Caco-2 (cell line): ENCODE measurements at regions not wholly inside any gene's neighbourhood (a gene's known extent, or its start where the extent isn't known, plus 50 kb on each side); places are given as distances from the start of the nearest gene placed in this dataset.

Experiments used
- BruUV-seq: library from RNA; stranded (reverse); fragments of 400-500 nt; replicated peaks from 2 replicates; lab custom pipeline; 2021; lab: Mats Ljungman, UMichigan
- CTCF ChIA-PET: fragments of 300-600 bp; sonication (Branson Sonifier 250); formaldehyde crosslinking; loops from one replicate; lab custom pipeline; 2022; ENCODE audit warnings: antibody characterized with exemption; lab: Charles Lee
- POLR2A ChIA-PET: fragments of 300-600 bp; sonication (Branson Sonifier 250); formaldehyde crosslinking; loops from one replicate; lab custom pipeline; 2022; ENCODE audit warnings: antibody characterized with exemption; lab: Charles Lee
- DNase-seq, 2 experiments: peaks; one replicate each; pipeline versions ENCODE4 v3.0.0 to v3.0.0-alpha.2; 2020 to 2022
- H3K27me3 ChIP-seq: replicated peaks from 2 replicates; pipeline ENCODE4 v1.6.0; 2011; ENCODE audit warnings: low read length; ENCODE audit not compliant: control insufficient read depth, insufficient read depth
- H3K36me3 ChIP-seq: 2 replicates; pipeline ENCODE4 v1.5.1; 2011; ENCODE audit warnings: low read length; ENCODE audit not compliant: control insufficient read depth, insufficient read depth
- H3K4me1 ChIP-seq: fragments of 250-450 bp; sonication (Bioruptor Pico); 2 replicates; pipeline ENCODE4 v1.5.1; 2020; ENCODE audit warnings: mild to moderate bottlenecking
- H3K4me3 ChIP-seq: 2 replicates; pipeline ENCODE4 v1.5.1; 2011; ENCODE audit warnings: low read depth, mild to moderate bottlenecking, control low read depth, low read length
- H3K9me3 ChIP-seq: fragments of 250-450 bp; sonication (Bioruptor Pico); 2 replicates; pipeline ENCODE4 v1.5.1; 2020; ENCODE audit warnings: mild to moderate bottlenecking, moderate library complexity
- H3K27ac Mint-ChIP-seq: one replicate; pipeline ENCODE4 v1.8.0; 2022; ENCODE audit warnings: mixed read lengths; ENCODE audit not compliant: unreplicated experiment
- H3K27me3 Mint-ChIP-seq: one replicate; pipeline ENCODE4 v1.8.0; 2022; ENCODE audit warnings: mixed read lengths; ENCODE audit not compliant: insufficient read depth, unreplicated experiment
- H3K36me3 Mint-ChIP-seq: one replicate; pipeline ENCODE4 v1.8.0; 2022; ENCODE audit warnings: mild to moderate bottlenecking, mixed read lengths; ENCODE audit not compliant: insufficient read depth, unreplicated experiment
- H3K4me1 Mint-ChIP-seq: one replicate; pipeline ENCODE4 v1.8.0; 2022; ENCODE audit warnings: low read depth, mixed read lengths; ENCODE audit not compliant: unreplicated experiment
- H3K4me3 Mint-ChIP-seq: one replicate; pipeline ENCODE4 v1.8.0; 2022; ENCODE audit warnings: mild to moderate bottlenecking, moderate library complexity, mixed read lengths; ENCODE audit not compliant: unreplicated experiment
- H3K9me3 Mint-ChIP-seq: one replicate; pipeline ENCODE4 v1.8.0; 2022; ENCODE audit warnings: mixed read lengths; ENCODE audit not compliant: unreplicated experiment
- CTCF ChIP-seq, 2 experiments: fragments of 200-600 bp in 1 of 2; IDR thresholded peaks; 1 replicate in 1 of 2; 2 replicates in 1 of 2; pipeline versions ENCODE4 v1.5.1 to v1.8.0; 2011 to 2022; ENCODE audit warnings: antibody characterized with exemption in 1 of 2, control low read depth in 1 of 2, inconsistent platforms in 1 of 2, low read depth in 1 of 2, low read length in 1 of 2, mild to moderate bottlenecking in 1 of 2, moderate library complexity in 1 of 2; ENCODE audit not compliant: insufficient read depth in 1 of 2, severe bottlenecking in 1 of 2, unreplicated experiment in 1 of 2
- intact Hi-C: fragments of 100-400 bp; cut with micrococcal nuclease; formaldehyde crosslinking; loops from one replicate; pipeline ENCODE4 v1.10.0; 2022; ENCODE audit not compliant: unreplicated experiment

GRCh38 chrX:68995386-68995779 is 166.6 kb downstream of the EFNB1 start:
- Mint-ChIP-seq H3K27me3 (no peaks in the 10 kb centered on the region), H3K9me3 (no peaks in the 10 kb centered on the region), H3K36me3 (no peaks in the 10 kb centered on the region), H3K4me1 (peaks cover 8% of the 10 kb centered on the region), H3K27ac (peak overlapping the region; percentile 32), H3K4me3 (no peak overlapping the region)
- BruUV-seq = no TSS peak
- no peaks in the 10 kb centered on the region for H3K36me3 ChIP-seq
- no peak for DNase-seq
- H3K9me3 ChIP-seq = no peaks in the 10 kb centered on the region
- no peaks in the 10 kb centered on the region for H3K27me3 ChIP-seq
- ChIA-PET CTCF (interaction anchor here (0.5 to 0.7 kb wide), 2 partner anchors 114 to 167 kb away, joined by 3 read pairs; no protein-coding TSS in a partner anchor), POLR2A (no interaction called here)
- intact Hi-C loops = no loop called here
- H3K4me1 ChIP-seq = 0 out of 2 replicates have a peak, but pooled peaks cover 4% of the 10 kb centered on the region
- no peak overlapping the region for H3K4me3 ChIP-seq
- no peak for TF ChIP-seq CTCF (IDR thresholded peaks at IDR 0.05; ENCODE audit: insufficient read depth in 1 of 2, low read depth in 1 of 2, low read length in 1 of 2, severe bottlenecking in 1 of 2, unreplicated experiment in 1 of 2)

DNA sequence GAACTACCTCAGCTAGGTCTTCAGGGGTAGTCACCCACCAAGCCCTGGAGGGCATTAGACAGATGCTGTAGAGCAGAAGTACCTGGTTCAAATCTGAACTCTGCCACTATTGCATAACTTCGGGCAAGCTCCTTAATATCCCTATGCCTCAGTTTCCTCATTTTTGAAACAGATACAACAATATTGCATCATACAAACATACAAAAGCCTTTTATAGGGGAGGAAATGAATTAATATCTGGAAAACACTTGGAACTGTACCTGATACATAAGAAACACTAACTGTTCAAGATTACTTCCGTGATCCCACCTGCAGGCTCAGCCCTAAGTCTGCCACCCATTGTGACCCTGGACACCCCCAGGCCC is 166.1 kb downstream of the EFNB1 start:
- intact Hi-C loops = no loop called here
- Histone ChIP-seq H3K27me3 (no peaks in the 10 kb centered on the region), H3K4me3 (no peak overlapping the region), H3K4me1 (0 out of 2 replicates have a peak, but pooled peaks cover 4% of the 10 kb centered on the region), H3K9me3 (no peaks in the 10 kb centered on the region), H3K36me3 (no peaks in the 10 kb centered on the region)
- Mint-ChIP-seq H3K4me1 (peaks cover 8% of the 10 kb centered on the region), H3K4me3 (no peak overlapping the region), H3K27ac (peak overlapping the region; percentile 32), H3K36me3 (no peaks in the 10 kb centered on the region), H3K27me3 (no peaks in the 10 kb centered on the region), H3K9me3 (no peaks in the 10 kb centered on the region)
- ChIA-PET CTCF (no interaction called here), POLR2A (no interaction called here)
- DNase-seq = no peak
- TF ChIP-seq CTCF (IDR thresholded peaks at IDR 0.05; ENCODE audit: insufficient read depth in 1 of 2, low read depth in 1 of 2, low read length in 1 of 2, severe bottlenecking in 1 of 2, unreplicated experiment in 1 of 2) = no peak
- no TSS peak for BruUV-seq

DNA sequence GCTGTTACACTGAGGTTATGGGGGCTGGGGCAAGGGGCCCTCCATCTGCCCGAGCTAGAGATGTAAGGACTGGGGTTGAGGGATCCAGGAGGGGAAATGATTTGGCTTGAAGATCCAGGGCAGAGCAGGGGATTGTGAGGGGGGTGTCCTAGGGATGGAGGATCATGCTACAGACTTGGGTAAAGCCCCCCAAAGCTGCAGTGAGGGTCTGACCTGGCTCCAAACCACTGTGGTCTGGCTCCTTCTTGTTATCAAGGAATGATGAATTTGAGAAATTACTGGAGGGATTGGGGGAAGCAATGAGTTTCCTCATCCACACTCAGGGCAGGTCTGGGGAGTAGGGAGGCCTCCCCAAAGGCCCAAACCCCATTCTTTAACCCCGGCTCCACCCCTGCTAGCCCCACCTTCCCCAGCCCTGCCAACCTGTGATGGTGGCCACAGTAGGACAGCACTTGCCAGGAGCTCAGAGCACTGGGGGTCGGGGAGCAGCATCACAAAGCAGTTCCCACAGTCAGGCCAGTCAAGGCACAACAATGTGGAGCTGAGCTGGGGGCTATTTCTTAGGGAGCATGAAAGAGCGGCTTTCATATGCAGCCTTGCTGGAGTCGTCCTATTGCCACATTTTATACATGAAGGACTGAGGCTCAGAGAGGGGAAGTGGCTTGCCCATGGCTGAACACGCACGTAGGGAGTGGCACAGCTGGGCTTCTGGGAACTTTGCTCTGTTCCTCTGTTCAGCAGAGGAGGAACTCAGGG is 165.5 kb downstream of the EFNB1 start:
- Histone ChIP-seq H3K27me3 (no peaks in the 10 kb centered on the region), H3K36me3 (no peaks in the 10 kb centered on the region), H3K4me3 (no peak overlapping the region), H3K9me3 (no peaks in the 10 kb centered on the region), H3K4me1 (0 out of 2 replicates have a peak, but pooled peaks cover 4% of the 10 kb centered on the region)
- no TSS peak for BruUV-seq
- H3K4me1 Mint-ChIP-seq = peaks cover 8% of the 10 kb centered on the region
- no peak overlapping the region for H3K27ac Mint-ChIP-seq
- H3K36me3 Mint-ChIP-seq = no peaks in the 10 kb centered on the region
- ChIA-PET POLR2A (no interaction called here), CTCF (no interaction called here)
- TF ChIP-seq CTCF (IDR thresholded peaks at IDR 0.05; ENCODE audit: insufficient read depth in 1 of 2, low read depth in 1 of 2, low read length in 1 of 2, severe bottlenecking in 1 of 2, unreplicated experiment in 1 of 2) = no peak
- no peaks in the 10 kb centered on the region for H3K9me3 Mint-ChIP-seq
- H3K27me3 Mint-ChIP-seq = no peaks in the 10 kb centered on the region
- no peak overlapping the region for H3K4me3 Mint-ChIP-seq
- intact Hi-C loops = no loop called here
- DNase-seq = no peak
